DOHH2 (cell line): ENCODE measurements at regions not wholly inside any gene's neighbourhood (a gene's known extent, or its start where the extent isn't known, plus 50 kb on each side); places are given as distances from the start of the nearest gene placed in this dataset.

Source experiments
- H3F3A ChIP-seq: fragments of 200-600 bp; sonication (generic), shearing (Covaris generic); 2 replicates; pipeline ENCODE4 v1.6.0; 2016; ENCODE audit warnings: antibody characterized with exemption, mild to moderate bottlenecking; ENCODE audit not compliant: control insufficient read depth, insufficient read depth
- H3K27ac ChIP-seq: fragments of 200-600 bp; sonication (generic); 2 replicates; pipeline ENCODE4 v1.5.1; 2014; ENCODE audit warnings: low read depth, mild to moderate bottlenecking, low read length, moderate library complexity
- H3K27me3 ChIP-seq: fragments of 200-600 bp; sonication (generic); 2 replicates; pipeline ENCODE4 v1.6.1; 2014; ENCODE audit warnings: mild to moderate bottlenecking, low read length, mixed read lengths; ENCODE audit not compliant: control insufficient read depth
- H3K36me3 ChIP-seq: fragments of 200-600 bp; sonication (generic); 2 replicates; pipeline ENCODE4 v1.6.1; 2014; ENCODE audit warnings: mild to moderate bottlenecking, low read length, moderate library complexity, mixed read lengths; ENCODE audit not compliant: control insufficient read depth
- H3K4me1 ChIP-seq: fragments of 200-600 bp; sonication (generic); 2 replicates; pipeline ENCODE4 v1.6.1; 2014; ENCODE audit warnings: mild to moderate bottlenecking, low read length, mixed read lengths; ENCODE audit not compliant: control insufficient read depth
- H3K4me2 ChIP-seq: fragments of 200-600 bp; sonication (generic); 2 replicates; pipeline ENCODE4 v1.6.0; 2014; ENCODE audit warnings: mild to moderate bottlenecking, low read length, moderate library complexity
- H3K4me3 ChIP-seq: fragments of 200-600 bp; sonication (generic); 2 replicates; pipeline ENCODE4 v1.5.1; 2014; ENCODE audit warnings: mild to moderate bottlenecking, low read length, mixed read lengths
- H3K79me2 ChIP-seq: fragments of 200-600 bp; sonication (generic); 2 replicates; pipeline ENCODE4 v1.6.1; 2014; ENCODE audit warnings: mild to moderate bottlenecking, low read length, mixed read lengths; ENCODE audit not compliant: control insufficient read depth
- H3K9me2 ChIP-seq: fragments of 200-600 bp; sonication (generic); replicated peaks from 2 replicates; pipeline ENCODE4 v1.6.1; 2014; ENCODE audit warnings: mild to moderate bottlenecking, low read length, mixed read lengths; ENCODE audit not compliant: control insufficient read depth
- H3K9me3 ChIP-seq: fragments of 200-600 bp; sonication (generic); 2 replicates; pipeline ENCODE4 v1.6.1; 2014; ENCODE audit warnings: antibody characterized with exemption, low read length, mixed read lengths; ENCODE audit not compliant: control insufficient read depth, insufficient read depth
- H4K20me1 ChIP-seq: fragments of 200-600 bp; sonication (generic); 2 replicates; pipeline ENCODE4 v1.6.0; 2014; ENCODE audit warnings: low read depth, mild to moderate bottlenecking, antibody characterized with exemption, low read length, moderate library complexity; ENCODE audit not compliant: control insufficient read depth, insufficient read depth
- EZH2phosphoT487 ChIP-seq: fragments of 200-600 bp; sonication (generic); IDR thresholded peaks from 2 replicates; pipeline ENCODE4 v1.6.1; 2017; ENCODE audit warnings: borderline replicate concordance, mild to moderate bottlenecking, antibody characterized with exemption, low read length, moderate library complexity, mixed read lengths
- TF ChIP-seq, protein P1 (sequence below): fragments of 200-600 bp; sonication (generic); IDR thresholded peaks from one replicate; pipeline ENCODE4 v1.5.1; 2014; ENCODE audit warnings: antibody characterized with exemption, mild to moderate bottlenecking, low read depth, low read length; ENCODE audit not compliant: poor library complexity, severe bottlenecking

DNA sequence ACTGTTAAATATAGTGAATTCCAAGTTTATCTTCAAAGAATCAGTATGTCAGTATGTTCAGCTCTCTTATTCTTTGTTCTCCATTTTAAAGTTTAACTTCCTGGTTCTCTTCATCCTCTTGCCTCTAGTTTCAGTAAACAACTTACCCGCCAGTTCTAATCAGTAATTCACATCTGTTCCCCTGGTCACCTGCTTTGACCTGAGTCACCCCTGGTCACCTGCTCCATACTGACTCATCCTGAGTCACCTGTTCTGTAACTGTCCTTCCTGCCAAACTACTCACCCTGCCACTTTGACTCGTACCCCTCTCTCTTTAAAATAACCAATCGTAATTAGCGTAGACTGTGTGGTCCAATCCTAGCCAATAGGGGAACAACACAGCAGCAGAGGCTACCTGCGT, 992.7 kb upstream of the HS3ST1 start:
- Histone ChIP-seq H3K79me2 (no peaks in the 10 kb centered on the region), H3K4me3 (no peak overlapping the region), H3K4me1 (no peaks in the 10 kb centered on the region), H3K36me3 (no peaks in the 10 kb centered on the region), H3K4me2 (no peak overlapping the region), H3K9me2 (no peaks in the 10 kb centered on the region), H4K20me1 (no peaks in the 10 kb centered on the region), H3K27ac (no peak overlapping the region), H3K9me3 (no peaks in the 10 kb centered on the region), H3K27me3 (no peaks in the 10 kb centered on the region), H3F3A (no peaks in the 10 kb centered on the region)
- TF ChIP-seq EZH2phosphoT487, result no peak
- TF ChIP-seq, protein P1, sequence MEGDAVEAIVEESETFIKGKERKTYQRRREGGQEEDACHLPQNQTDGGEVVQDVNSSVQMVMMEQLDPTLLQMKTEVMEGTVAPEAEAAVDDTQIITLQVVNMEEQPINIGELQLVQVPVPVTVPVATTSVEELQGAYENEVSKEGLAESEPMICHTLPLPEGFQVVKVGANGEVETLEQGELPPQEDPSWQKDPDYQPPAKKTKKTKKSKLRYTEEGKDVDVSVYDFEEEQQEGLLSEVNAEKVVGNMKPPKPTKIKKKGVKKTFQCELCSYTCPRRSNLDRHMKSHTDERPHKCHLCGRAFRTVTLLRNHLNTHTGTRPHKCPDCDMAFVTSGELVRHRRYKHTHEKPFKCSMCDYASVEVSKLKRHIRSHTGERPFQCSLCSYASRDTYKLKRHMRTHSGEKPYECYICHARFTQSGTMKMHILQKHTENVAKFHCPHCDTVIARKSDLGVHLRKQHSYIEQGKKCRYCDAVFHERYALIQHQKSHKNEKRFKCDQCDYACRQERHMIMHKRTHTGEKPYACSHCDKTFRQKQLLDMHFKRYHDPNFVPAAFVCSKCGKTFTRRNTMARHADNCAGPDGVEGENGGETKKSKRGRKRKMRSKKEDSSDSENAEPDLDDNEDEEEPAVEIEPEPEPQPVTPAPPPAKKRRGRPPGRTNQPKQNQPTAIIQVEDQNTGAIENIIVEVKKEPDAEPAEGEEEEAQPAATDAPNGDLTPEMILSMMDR, result no peak

DNA sequence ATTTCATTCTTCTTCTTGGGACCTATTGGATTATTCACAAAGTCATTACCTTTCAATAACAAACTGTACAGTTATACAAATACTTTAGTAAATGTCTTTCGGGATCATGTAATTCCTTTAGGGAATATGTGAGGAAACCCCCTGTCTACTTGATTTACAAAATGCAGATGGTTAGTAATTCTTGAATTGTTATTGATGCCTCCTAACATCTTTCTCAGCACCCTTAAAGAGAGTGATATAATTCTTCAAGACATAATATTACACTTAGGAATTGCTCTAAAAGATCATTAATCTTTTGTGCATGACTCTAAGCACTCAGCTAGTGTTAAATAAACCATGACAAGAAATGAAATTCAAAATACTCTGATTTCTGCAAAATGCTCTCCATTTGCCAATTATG, 988.1 kb upstream of the HS3ST1 start:
- no peaks in the 10 kb centered on the region for H3K9me3 ChIP-seq
- no peaks in the 10 kb centered on the region for H3K9me2 ChIP-seq
- H3K4me2 ChIP-seq, result no peak overlapping the region
- no peaks in the 10 kb centered on the region for H3K36me3 ChIP-seq
- no peaks in the 10 kb centered on the region for H3K27me3 ChIP-seq
- H3K4me1 ChIP-seq, result no peaks in the 10 kb centered on the region
- H3K4me3 ChIP-seq, result no peak overlapping the region
- H3F3A ChIP-seq, result no peaks in the 10 kb centered on the region
- no peak for TF ChIP-seq EZH2phosphoT487
- H3K79me2 ChIP-seq, result no peaks in the 10 kb centered on the region
- H4K20me1 ChIP-seq, result no peaks in the 10 kb centered on the region
- H3K27ac ChIP-seq, result no peak overlapping the region

DNA sequence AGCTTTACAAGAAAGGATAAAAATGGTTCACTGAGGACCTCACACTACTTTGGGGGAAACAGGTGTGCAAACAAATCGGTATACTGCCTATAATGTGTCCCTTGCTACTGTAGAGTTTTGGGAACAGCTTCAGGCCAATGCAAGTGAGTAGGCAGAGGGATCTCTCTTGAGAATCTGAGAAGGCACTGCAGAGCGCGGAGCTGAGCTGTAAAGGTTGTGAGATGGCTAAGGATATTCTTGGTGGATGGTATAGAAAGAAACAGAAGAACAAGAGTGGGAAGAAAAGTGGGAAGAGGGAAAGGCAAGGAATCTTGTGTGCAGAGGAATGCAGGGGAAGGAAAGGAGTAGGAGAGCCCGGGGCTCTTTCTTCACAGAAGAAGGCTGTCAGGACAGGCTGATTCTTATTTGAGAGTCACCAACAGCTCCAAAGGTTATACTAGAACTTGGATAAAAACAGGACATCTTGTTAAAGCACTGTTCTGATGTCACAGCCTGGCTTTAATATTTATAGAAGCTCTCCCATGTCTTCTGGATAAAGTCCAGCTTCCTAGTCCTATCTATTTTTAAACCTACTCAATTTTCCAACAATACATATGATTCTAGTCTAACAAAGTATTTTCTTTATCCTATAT, 985.6 kb upstream of the HS3ST1 start:
- no peak overlapping the region for H3K4me2 ChIP-seq
- no peaks in the 10 kb centered on the region for H3K79me2 ChIP-seq
- H4K20me1 ChIP-seq, result no peaks in the 10 kb centered on the region
- H3K9me3 ChIP-seq, result no peaks in the 10 kb centered on the region
- H3F3A ChIP-seq, result no peaks in the 10 kb centered on the region
- H3K4me1 ChIP-seq, result no peaks in the 10 kb centered on the region
- H3K36me3 ChIP-seq, result no peaks in the 10 kb centered on the region
- TF ChIP-seq, protein P1, result no peak
- TF ChIP-seq EZH2phosphoT487, result no peak
- H3K27me3 ChIP-seq, result no peaks in the 10 kb centered on the region
- no peaks in the 10 kb centered on the region for H3K9me2 ChIP-seq
- no peak overlapping the region for H3K27ac ChIP-seq
- H3K4me3 ChIP-seq, result no peak overlapping the region

DNA sequence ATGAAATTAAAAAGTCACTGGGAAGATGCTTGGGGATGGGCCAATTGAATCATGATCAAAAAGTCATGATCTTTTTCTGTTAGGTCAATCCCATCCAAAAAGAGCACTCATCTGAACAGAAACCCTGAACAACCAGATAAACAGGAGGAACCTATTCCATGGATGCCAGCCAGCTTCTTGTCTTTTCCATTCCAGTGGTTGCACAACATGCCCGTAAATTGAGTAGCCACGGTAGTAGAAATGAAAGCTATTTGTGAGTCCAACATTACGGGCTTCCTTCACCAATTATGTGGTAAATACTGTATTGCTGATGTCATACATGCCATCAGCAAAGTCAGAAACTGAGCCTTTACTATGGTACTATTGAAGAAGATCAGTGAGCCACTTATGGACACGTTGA, 982.4 kb upstream of the HS3ST1 start:
- no peak overlapping the region for H3K4me2 ChIP-seq
- H3K4me1 ChIP-seq, result no peaks in the 10 kb centered on the region
- H3F3A ChIP-seq, result no peaks in the 10 kb centered on the region
- no peaks in the 10 kb centered on the region for H4K20me1 ChIP-seq
- no peaks in the 10 kb centered on the region for H3K9me2 ChIP-seq
- no peaks in the 10 kb centered on the region for H3K9me3 ChIP-seq
- H3K36me3 ChIP-seq, result no peaks in the 10 kb centered on the region
- H3K27me3 ChIP-seq, result no peaks in the 10 kb centered on the region
- TF ChIP-seq, protein P1, result no peak
- TF ChIP-seq EZH2phosphoT487, result no peak
- H3K4me3 ChIP-seq, result no peak overlapping the region
- no peak overlapping the region for H3K27ac ChIP-seq
- H3K79me2 ChIP-seq, result no peaks in the 10 kb centered on the region
